GM21367 (cell line): ENCODE measurements at regions not wholly inside any gene's neighbourhood (a gene's known extent, or its start where the extent isn't known, plus 50 kb on each side); places are given as distances from the start of the nearest gene placed in this dataset.
"Not testable (repeated sequence)": the region's sequence is repeated elsewhere in the genome, so short reads cannot be mapped to it uniquely, and the experiment has no call there.

Experiments used
- ATAC-seq: cut with Tn5 transposase; IDR thresholded peaks from one replicate; pipeline ENCODE4 v1.9.1; 2021; ENCODE audit not compliant: unreplicated experiment

DNA sequence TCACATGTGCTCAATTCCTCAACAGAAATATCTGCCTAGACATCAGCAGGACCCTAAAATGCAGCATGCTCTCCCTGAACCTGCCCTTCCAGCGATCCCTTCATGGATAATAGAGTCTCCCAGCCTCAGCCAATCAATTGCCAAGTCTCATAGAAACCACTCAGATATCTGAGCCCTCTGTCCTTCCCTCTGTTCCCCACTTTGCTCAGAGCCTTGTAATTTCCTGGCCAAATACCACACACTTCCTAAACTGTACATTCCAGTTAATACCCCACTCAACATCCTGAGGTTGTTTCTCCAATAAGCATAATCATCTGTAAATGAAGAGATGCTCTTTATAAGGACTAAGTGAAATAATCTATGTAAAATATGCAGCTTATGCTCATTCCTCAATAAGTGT lies 59.3 kb upstream of the PTGFRN start:
- no peak for ATAC-seq

- ATAC-seq: not testable (repeated sequence)
Observed at GRCh38 chr1:116851189-116851588, 58.5 kb upstream of the PTGFRN start.

DNA sequence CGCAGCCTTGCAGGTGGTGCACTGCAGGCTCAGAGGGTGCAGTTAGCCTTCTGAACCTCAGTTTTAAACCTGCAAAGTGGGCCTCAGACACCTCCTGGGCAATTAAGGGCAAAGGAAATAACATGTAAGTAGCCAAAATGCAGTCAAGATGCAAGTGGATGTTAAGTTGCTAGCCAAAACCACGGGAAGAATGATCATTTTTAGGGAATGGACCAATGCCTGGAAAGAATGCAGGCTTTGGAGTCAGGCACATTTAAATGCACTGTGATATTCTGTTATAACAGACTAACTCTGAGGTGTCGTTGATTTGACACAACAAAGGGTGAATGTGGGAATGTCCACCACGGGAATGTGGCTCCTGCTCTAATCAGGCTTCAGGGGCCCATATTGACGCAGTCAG lies 57.9 kb upstream of the PTGFRN start:
- ATAC-seq: no peak

- no peak for ATAC-seq
Observed at GRCh38 chr1:116852367-116852766, 57.3 kb upstream of the PTGFRN start.

- ATAC-seq: no peak
Observed at GRCh38 chr1:116852910-116853309, 56.8 kb upstream of the PTGFRN start.

DNA sequence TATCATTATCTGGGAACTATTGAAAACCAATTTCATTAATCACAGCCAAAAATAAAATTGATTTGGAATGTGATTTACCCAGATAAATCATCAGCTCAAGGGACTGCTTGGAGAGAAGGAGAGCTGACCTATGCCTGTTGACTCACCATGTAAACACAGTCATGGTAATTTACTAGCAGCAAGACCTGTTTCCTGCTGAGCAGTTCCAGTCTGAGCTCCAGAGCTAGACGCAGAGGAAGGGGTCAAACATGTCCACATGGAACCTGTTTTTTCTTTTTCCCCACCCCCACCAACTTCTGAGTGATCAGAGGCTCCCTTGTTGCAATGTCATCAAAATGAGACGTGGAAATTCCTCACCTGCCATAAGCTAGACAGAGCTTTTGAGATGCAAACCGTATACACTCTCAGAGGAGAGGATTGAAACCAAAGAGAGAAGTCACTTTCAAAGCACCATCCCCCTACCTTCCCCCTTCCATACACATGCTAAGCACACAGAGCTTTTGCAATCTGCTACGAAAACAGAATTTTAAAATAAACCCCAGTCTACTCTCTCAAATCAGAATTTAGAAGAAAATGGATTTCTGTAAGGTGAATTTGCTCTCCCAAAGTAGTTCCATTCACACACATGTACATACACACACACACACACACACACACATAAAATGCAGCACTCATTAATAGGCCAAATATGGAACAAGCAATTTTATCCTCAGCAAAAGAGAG lies 55.9 kb upstream of the PTGFRN start:
- no peak for ATAC-seq

DNA sequence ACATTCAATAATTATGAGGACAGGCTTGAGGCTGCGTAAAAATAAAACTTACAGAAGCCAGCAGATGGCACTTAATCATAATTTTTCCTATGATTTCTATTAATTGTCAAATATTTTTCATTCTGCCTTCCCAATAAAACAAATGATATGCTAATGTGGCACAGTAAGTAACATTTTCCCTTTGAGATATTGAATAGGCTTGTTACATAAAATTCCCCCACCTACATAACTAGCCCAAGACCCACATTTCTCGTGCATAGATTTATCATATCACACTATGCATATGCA lies 55.4 kb upstream of the PTGFRN start:
- no peak for ATAC-seq

GRCh38 chr1:116854716-116855115 lies 55.0 kb upstream of the PTGFRN start:
- no peak for ATAC-seq

DNA sequence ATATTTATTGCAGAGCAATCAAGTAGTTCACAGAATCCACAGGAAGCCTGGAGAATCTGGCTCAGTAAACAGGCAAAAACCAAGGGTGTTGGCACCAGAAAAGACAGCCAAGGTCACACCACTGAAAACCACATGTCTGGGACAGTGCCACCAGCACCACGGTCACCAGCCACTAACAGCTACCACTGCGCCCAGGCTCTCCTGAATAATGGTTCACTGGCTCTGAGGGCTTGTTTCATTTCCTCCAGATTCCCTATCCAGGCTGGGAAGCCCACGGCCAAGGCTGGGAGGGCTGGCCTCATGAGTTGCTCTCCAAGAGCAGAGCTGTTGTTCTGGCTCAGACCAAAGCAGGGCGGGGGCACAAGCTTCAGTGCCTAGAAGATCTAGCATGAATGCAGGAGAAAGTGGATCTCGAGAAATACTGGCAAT lies 54.5 kb upstream of the PTGFRN start:
- ATAC-seq: no peak

GRCh38 chr1:116855773-116856201 lies 53.9 kb upstream of the PTGFRN start:
- no peak for ATAC-seq

DNA sequence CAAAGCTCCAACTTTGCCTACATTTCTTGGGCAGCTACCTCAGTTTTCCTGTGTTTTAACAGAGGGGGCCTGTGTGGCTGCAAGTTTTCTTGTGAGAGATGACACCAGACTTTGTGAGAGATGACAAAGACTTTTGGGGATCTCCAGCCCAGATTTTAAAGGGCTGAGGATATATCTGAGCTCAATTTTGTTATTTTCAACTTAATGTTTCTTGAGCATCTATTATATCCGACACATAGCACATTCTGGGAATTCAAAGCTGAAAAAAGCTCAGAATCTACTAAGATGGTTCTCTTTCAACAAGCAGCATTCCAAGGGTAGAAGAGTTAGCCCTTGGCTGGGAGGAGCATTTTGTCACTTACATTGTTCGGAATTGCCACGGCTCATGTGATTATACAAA lies 53.4 kb upstream of the PTGFRN start:
- ATAC-seq: no peak

DNA sequence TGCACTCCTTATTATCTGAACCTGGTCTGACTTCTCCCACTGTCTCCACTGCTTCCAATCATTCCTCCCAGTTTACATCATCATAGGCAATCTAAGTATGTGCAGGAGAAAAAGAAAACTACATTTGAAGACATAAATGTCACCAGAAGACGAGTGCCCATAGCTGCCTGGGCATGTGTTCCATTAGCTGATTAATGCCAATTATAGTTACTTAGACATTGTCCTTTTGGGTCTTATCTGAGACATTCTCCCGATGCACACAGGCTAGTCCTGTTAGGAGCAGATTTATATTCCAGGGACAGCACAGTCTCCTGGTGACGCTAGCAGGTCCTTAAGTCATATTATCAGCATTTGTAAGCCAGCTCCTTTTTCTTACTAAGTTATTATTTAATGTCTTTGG lies 52.6 kb upstream of the PTGFRN start:
- ATAC-seq: no peak
